AG20443 (cell line): ENCODE measurements at regions not wholly inside any gene's neighbourhood (a gene's known extent, or its start where the extent isn't known, plus 50 kb on each side); places are given as distances from the start of the nearest gene placed in this dataset.
A peak's percentile ranks its signal among the peaks of the same experiment; 100 is the strongest.

Experiments used
- DNase-seq: peaks from one replicate; pipeline ENCODE4 v3.0.0; 2012; ENCODE audit warnings: low spot score, mixed read lengths

DNA sequence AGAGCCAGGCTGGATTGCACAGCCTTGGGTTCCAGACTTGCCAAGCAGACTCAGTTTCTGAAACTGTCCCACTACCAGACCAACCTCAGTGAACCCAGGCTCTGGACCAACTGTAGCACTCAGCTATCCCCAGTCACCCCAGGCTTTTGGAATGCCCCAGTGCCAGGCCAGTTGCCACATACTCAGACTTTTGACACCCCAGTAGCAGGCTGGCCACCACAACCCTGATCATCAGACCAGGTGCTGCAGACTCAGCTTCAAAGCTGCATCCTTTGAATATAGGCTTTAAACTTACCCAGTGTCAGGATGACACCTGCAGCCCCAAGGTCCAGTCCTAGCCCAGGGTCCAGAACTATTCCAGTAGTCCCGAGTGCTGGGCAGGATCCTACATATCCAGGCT lies 1389.9 kb downstream of the ARAP2 start:
- DNase-seq, result no peak

DNA sequence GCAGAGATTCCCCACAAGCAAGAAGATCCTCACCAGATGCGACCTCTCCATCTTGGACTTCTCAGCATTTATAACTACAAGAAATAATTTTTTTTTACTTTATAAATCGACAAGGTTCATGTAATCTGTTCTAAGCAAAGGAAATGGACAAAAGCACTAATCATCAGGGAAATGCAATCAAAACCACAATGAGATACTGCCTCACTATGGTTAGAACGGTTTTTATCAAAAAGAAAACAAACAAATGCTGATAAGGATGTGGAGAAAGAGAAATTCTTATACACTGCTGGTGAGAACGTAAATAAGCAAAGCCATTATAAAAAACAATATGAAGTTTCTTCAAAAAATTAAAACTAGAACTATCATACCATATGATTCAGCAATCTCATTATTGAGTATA lies 1382.6 kb downstream of the ARAP2 start:
- no peak for DNase-seq

DNA sequence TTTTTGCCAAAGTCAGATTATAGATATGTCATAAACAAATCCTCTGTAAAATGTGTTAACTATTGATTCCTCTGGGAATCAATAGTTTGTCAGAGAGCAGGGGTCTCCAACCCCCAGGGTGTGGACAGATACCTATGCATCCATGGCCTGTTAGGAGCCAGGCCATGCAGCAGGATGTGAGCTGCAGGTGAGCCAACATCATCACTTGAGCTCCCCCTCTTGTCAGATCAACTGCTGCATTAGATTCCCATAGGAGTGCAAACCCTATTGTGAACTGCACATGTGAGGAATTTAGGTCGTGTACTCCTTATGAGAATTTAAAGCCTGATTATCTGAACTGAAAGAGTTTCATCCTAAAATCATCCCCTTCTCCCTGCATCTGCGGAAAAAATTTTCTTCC lies 1365.4 kb downstream of the ARAP2 start:
- DNase-seq, result no peak

DNA sequence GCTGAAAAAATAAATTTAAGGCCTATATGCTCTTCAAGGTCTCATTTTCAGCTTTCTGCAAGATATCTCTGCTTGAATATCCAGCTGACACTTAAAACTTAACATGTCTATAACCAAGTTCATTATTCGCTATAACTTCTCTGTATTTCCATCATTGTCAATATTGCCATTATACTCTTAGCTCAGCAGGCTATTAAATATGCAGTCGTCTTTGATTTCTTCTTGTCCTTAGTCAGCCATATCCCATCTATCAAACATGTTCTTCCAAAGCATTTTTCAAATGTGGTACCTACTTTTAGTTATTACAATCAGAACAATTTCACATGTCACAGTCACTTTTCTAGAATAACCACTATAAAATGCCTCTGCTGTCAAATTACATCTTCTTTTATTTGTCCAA lies 1364.1 kb downstream of the ARAP2 start:
- no peak for DNase-seq

DNA sequence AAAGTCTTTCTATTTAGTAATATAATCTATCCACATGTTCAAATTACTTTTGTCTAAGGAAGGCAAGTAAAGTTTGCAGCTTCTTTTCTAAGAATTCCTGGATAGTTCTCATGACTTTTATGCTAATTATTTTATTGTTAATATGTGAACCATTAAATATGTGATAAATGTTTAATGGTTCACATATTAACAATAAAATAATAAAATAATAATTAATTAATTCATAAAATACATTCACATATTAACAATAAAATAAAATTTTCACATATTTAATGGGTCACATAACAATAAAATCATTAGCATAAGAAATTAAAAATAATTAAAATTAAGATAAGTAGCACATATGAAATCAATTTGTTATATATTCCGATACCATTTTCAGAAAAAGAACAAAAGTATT lies 1352.4 kb downstream of the ARAP2 start:
- DNase-seq, result no peak

DNA sequence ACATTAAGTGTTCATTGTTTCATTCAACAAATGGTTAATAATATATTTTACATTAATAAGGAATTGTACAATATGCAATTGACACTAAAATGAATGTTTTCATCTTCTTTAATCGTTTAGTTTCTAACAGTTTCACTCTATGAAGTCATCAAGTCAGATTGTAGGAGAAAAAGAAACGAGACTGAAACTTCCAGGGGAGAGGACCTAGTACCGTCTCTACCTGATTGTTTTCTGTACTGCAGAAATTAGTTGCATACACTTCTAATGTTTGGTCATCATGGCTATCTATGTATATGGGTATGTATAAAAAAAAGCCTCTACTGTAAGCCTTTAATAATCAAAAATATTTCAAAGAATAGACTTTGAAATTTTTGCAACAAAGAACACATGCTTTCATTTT lies 1350.9 kb downstream of the ARAP2 start:
- DNase-seq, result no peak

DNA sequence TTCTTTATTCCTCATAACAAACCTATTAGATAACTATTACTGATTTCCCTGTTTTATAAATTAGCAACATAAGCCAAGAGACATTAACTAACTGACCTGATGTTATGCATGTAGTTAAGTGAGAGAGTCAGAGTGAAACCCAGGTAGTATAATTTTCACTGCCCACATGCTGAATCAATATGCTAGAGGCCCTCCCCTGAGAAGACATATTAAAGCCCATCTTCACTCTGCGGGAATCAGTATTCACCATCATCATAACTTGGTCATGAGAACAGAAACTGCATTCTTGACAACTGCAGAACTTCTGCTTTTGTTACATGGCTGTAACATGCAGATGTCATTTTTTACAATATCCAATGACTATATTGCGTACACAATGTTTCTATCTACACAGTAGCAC lies 1324.3 kb downstream of the ARAP2 start:
- DNase-seq, result no peak

DNA sequence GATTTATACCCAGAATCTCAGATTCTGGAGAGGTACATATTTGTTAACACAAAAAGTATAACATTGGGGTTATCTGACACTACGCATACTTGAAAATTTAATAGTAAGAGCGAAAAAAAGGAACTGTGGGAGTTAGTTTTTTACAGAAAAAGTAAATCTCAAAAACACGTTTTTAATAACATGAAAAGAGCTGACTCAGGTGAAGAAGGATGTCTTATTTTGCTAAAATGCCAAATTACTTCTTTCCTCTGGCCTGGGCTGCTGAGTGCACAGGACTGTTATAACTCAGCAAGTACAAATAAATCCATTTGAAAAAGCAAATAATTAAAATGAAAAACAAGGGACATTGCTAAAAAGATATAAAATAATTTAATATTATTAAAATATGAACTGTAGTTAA lies 1322.9 kb downstream of the ARAP2 start:
- no peak for DNase-seq

DNA sequence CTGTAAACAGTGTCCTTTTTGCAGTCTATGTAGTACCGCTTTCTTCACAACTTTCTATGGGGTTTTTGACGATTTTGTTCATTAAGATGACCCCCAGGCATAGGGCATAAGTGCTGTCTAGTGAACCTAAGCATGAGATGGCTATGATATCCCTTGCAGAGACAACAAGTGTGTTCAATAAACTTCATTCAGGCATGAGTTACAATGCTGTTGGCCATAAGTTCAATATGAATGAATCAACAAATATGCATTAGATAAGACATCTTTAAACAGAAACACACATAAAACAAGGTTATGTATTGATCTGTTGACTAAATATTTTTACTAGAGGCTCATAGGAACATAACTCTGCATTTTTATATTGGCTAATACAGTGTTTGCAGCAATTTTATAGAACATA lies 1322.0 kb downstream of the ARAP2 start:
- DNase-seq, result no peak

DNA sequence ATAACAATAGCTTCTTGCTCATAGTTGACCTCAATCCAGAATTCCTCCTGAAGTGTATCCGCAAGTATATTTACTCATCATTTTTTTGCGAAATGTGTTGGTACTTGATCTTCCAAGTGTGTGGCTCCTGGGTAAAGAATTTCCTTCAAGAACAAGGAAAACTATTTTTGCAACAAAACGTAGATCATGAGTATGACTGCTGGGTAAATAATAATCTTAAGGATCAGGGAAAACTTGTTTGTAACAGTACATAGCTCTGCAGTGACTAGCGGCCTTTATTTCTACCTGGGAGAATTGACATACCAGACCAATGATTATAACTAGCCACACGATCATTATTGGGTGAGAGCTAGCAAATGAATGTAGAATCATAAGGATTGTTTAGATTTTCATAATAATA lies 1311.7 kb downstream of the ARAP2 start:
- DNase-seq, result no peak

DNA sequence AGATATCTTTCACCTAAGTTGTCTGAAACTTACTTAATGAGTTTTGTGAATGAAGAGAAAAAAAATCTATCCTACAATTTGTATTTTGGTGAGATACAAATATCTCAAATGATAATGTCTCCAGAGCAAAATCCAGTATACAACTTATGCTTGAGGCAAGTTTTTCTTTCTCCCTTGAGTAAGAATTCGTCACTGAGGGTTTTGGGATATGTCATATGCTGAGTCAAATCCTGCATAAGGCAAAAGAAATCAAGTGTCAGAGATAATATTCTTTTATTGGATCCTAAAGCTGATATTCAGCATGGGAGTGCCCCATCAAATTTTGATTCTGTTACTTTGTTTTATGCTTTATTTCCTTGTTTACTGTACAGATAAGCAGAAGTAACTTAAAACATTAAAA lies 1308.6 kb downstream of the ARAP2 start:
- DNase-seq, result no peak

DNA sequence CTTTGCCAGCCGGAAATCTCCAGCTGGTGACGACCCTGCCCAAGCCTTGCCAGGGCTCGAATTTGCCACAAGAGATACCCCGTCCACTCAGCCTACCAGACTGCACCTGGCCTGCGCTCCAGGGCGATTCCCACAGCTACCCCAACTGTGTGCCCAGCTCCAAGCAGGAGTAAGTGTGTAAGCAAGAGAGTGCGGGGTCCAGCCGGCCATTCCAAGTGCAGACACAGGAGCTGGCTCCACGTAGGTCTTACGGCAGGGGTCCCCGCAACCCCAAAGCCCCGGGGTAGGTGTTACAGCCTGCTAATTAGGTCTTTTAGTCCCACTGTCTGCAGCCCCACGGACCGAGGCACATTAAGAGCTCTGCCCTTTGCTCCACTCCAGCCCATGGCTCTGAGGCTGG lies 1305.2 kb downstream of the ARAP2 start:
- DNase-seq, result no peak

DNA sequence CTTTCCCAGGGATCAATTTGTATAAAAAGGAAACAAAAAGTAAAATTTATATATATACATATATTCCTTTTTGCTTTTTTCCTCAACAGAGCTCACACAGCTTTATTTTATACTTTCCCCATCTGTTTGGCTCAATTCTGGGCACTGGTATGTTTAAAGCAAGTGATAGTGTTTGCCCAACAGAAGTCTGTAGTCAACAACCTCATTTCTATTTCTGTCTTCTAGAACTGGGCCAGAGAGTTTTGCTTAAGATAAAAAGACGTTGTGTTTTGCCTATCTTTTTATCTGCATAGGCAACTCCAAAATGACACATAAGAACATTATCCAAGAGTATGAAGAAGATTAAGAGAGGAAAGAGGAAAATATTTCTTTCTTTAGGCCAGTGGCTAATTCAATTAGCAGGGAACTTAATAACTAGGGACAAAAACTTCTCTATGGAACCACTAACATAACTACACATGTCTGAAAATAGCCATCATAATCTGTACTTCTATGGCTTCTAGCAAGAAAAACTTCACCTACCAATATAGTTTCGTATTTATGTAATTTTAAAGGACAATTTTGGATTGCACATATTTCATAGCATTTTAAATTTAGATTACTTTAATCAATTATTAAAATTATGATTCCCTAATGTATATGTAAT lies 1300.5 kb downstream of the ARAP2 start:
- DNase-seq, result no peak

DNA sequence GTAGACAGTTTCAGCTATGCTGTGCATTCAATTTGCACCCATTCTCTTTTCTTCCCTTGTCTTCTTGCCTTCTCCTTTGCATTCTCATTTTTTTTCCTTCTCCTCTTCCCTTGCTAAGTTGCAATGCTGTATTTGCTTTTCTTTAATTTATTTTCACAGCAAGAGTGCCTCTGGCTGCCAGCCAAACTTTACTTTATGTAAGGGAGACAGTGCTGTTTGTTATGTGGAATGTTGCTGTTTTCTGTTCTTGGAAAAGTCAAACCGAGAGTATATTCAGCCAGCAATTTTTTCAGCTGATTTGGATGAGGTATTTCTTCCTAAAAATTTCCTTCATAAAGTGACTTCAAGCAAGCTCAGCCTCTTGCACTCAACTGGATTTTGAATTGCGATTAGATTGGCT lies 1293.4 kb downstream of the ARAP2 start:
- DNase-seq, result no peak

DNA sequence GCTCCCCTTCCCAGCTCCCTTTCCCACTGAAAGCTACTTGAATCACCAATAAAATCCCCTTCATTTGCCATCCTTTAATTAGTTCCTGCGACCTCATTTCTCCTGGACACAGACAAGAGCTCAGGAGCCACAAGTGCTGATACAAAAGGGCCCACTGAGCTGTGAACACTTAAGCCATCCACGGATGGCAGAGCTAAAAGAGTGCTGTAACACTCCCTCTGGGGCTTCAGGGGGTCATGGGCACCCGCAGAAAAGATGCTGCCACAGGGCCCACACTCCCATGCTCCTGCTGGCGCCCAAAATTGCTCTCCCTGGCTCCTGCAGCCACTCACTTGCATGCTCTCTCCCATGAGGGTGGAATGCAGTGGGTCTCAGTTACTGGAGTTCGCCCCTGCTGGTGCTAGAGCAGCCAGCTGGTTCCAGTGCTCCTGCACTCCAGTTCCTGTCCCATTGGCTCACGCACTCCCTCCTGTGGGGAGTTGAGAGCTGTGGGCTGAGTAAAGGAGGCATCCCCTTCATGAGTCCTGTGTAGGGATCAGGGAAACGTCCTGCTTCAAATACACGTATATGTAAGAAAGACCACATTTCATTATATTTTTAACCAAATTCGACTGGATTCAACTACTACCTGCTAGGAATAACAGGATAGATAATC lies 1291.0 kb downstream of the ARAP2 start:
- DNase-seq, result no peak

DNA sequence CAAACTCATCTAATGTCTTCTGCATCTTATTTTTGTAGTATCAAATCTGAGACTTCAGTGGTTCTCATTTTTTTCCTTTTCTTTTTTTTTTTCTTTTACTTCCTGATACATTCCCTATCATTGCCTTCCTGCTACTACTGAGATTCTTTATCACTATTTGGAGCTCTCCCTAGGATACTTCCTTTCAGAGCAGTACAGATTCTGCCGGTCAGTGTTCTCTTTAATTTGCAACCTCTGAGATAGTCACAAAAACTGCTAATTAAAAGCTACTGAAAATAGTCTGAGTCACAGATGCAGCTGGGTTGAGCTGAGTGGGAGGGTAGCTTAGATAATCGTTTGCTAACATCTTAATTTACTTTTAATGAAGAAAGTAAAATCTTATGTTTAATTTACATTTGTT lies 1279.7 kb downstream of the ARAP2 start:
- DNase-seq, result no peak

DNA sequence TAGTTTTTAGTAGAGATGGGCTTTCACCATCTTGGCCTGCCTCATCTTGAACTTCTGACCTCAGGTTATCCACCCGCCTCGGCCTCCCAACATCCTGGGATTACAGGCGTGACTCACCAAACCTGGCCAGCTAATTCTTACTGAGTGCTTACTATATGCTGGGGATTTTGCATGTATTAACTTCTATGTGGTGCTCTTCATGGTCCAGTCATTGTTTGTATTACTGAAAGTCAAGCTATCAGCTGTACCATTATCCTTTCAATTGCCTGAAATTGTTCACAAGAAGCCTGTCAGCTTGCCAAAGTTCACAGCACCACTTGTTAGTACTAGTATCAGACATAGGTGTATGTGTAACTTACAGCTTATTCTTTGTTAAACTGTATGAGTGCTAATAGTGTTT lies 1272.1 kb downstream of the ARAP2 start:
- DNase-seq, result no peak

DNA sequence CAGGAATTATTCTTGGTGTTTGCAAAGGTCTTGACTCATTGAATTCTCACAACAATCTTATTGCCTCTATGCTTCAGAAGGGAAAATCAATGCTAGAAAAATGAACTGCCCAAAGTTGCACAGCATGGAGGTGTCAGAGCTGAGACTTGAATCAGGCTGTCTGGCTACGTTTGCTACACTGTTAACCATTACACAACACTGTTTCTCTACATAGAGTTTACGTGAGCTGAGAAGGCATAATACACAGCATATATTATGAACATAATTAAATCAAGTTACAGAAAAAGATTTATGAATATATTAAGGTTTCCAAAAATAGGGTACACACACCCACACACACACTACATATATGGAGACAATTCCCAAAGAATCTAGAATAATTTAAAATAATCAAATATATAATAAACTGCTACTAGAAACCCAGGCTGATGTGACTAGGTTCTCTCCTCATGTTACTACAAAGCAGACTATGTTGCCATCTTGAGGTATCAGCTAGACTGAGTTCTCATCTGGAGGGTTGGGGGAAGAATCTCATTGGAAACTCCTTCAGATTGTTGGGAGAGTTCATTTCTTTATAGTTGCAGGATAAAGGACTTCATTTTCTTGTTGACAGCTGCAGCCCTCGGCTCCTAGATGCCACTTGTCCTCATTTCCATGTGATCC lies 1270.5 kb downstream of the ARAP2 start:
- no peak for DNase-seq

DNA sequence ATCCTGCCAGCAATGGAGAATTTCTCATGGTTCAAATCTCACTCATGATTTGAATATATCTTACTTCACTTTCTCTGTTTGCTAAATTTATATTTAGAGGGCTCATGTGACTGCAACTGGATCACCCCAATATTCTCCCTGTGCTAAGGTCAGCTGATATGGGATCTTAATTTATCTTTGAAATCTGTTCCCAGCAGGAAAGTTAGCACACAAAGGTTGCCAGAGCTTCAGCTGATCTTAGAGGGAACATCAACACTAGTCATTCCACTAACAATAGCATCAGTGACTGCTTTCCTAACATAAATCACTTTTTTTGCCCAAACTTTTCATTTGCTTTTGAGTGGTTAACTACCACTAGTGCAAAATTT lies 1270.0 kb downstream of the ARAP2 start:
- DNase-seq, result no peak

DNA sequence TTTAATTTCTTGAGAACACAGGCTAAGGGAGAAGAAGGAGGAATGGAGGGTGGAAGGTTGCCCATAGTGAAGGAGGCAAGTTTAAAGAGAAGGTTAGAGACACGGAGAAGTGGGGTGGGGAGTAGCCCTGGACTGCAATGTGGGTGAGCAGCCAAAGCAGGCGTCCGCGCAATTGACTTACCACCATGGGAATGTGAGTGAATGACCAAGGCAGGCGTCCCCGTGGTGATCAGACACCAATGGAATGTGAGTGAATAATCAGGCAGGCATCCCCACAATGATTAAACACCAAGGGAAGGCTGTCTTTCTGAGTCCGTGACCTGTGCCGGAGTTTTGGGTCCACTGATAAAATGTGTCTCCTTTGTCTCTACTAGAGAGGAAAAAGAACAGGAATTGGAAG lies 1223.1 kb downstream of the ARAP2 start:
- DNase-seq, result peak; percentile 5

DNA sequence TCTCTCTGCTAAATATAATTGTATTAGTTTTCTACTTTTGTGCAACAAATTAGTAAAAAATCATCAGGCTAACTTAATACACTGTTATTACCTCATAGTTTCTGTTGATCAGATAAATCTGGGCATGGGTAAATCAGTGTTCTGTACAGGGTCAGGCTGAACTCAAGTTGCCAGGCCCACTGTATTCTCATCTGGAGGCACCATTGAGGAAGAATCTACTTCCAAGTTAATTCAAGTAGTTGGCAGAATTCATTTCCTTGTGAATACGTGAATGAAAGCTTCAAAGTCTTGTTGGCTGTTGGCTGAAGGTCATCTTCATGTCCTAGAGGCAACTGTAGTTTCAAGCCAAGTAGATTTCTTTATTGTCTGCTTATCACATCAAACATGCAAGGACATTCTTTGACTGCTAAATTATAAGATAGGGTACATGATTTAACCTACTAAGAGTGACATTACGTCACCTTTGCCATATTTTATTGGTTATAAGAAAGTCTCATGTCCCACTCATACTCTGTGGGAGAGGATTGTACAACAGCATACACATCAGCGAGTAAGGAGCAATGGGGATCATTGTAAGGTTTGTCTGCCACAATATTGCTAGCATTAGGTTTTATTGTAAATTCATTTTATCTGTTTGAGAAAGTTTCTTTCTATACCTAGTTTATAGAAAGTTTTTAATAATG lies 1219.0 kb downstream of the ARAP2 start:
- no peak for DNase-seq

DNA sequence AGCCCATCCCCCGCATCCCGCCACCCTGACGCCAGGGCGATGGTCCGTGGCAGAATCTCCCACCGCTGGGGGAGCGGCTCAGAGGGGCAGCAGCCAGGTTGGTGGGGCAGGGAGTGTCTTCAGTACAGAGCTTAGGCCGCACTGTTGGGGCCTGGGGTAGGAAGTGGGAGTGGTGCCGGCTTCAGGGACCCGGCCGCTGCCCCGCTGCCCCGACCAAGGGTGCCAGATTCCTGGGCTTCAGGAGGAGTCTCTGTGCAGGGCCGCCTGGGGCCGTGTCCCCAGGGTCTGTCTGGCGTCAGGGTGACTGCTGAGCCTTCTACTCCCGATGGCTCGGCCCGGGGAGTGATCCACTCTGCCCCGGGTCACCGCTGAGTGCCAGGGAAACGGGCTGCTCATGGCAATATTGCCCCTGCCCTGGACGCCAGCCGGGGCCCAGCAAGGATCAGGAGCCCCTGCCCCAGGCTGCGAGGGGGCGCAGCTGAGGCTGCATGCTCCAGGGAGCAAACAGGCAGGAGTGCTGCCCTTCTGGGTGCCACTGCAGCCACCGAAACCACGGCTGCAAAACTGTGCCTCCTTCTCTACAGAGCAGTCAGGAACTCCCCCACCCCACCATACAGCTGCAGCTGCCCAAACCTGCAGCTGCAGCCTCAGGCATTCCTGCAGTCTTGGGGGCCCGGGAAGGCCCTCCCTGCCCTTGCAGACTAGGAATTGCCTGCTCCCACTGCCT lies 1206.1 kb downstream of the ARAP2 start:
- peak; percentile 2 for DNase-seq

DNA sequence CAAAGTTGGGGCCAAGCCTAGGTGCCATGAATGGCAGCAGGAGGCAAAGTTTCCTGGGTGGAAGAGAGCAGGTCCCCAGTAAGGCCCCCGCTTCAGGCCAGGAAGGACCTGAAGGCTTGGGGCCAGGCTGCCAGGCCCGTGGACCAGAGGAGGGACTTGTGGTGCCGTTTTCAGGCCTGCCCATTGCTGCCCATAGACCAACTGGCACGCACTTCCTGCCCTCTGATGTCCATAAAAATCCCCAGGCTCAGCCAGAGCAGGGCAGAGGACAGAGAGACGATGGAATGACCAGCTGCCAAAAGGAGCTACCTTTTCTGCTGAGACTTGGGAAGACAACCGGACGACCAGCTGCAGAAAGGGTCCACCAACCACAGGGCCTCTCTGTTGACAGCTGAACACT lies 1205.5 kb downstream of the ARAP2 start:
- DNase-seq, result no peak
